Loucy (cell line): ENCODE measurements at regions not wholly inside any gene's neighbourhood (a gene's known extent, or its start where the extent isn't known, plus 50 kb on each side); places are given as distances from the start of the nearest gene placed in this dataset.

Experiments
- EZH2phosphoT487 ChIP-seq: fragments of 200-600 bp; IDR thresholded peaks from 2 replicates; pipeline ENCODE4 v1.6.1; 2018; ENCODE audit warnings: antibody characterized with exemption, mild to moderate bottlenecking, moderate library complexity, borderline replicate concordance
- TF ChIP-seq, protein P1 (sequence below): fragments of 200-600 bp; sonication (generic); conservative IDR thresholded peaks from 2 replicates; pipeline ENCODE4 v1.5.1; 2014; ENCODE audit warnings: mild to moderate bottlenecking, antibody characterized with exemption, low read length

DNA sequence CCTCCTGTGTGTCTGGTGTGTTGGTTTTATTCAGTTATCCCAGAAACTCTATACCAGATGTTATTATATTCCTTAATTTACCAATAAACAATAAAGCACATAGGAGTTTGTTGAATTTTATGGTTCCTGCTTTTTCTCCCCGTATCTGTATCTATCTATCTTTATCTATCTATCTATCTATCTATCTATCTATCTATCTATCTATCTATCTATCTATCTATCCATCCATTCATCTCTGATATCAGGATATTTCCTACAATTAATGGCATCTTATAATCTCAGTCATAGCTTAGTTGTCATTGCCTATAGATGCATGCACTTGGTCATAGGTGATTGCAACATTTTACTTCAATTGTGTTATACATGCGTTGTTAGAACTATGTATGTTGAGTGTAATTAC lies 500.2 kb upstream of the ZEB2 start:
- TF ChIP-seq, protein P1, sequence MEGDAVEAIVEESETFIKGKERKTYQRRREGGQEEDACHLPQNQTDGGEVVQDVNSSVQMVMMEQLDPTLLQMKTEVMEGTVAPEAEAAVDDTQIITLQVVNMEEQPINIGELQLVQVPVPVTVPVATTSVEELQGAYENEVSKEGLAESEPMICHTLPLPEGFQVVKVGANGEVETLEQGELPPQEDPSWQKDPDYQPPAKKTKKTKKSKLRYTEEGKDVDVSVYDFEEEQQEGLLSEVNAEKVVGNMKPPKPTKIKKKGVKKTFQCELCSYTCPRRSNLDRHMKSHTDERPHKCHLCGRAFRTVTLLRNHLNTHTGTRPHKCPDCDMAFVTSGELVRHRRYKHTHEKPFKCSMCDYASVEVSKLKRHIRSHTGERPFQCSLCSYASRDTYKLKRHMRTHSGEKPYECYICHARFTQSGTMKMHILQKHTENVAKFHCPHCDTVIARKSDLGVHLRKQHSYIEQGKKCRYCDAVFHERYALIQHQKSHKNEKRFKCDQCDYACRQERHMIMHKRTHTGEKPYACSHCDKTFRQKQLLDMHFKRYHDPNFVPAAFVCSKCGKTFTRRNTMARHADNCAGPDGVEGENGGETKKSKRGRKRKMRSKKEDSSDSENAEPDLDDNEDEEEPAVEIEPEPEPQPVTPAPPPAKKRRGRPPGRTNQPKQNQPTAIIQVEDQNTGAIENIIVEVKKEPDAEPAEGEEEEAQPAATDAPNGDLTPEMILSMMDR = no peak
- TF ChIP-seq EZH2phosphoT487 = no peak
